Mesenteric fat pad (tissue), 1 donor: ENCODE measurements at regions not wholly inside any gene's neighbourhood (a gene's known extent, or its start where the extent isn't known, plus 50 kb on each side); places are given as distances from the start of the nearest gene placed in this dataset.

ENCODE experiments used
- DNase-seq: peaks from one replicate; pipeline ENCODE4 v3.0.0-alpha.2; 2020; ENCODE audit warnings: low spot score
- donor health status: DM: yes; HTN: yes; CAD: no.

DNA sequence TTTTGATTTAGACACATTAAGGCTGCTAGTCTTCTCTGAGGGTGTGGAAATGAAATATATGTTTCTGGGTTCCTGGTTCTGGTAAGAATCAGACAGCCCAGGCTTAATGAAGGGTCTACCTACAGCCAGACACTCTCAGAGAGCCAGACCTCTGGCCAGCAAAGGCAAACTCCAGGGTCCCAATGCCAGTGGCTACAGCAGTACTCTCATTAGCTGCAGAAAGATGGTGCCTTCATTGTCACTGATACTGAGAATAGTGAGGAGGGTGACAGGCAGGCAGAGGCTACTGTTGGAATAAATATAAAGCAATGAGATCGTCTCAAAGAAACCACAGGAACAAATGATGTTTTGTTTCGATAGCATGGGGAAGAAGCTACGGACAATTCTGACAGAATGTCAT, 437.6 kb downstream of the GPM6A start:
- DNase-seq: no peak

DNA sequence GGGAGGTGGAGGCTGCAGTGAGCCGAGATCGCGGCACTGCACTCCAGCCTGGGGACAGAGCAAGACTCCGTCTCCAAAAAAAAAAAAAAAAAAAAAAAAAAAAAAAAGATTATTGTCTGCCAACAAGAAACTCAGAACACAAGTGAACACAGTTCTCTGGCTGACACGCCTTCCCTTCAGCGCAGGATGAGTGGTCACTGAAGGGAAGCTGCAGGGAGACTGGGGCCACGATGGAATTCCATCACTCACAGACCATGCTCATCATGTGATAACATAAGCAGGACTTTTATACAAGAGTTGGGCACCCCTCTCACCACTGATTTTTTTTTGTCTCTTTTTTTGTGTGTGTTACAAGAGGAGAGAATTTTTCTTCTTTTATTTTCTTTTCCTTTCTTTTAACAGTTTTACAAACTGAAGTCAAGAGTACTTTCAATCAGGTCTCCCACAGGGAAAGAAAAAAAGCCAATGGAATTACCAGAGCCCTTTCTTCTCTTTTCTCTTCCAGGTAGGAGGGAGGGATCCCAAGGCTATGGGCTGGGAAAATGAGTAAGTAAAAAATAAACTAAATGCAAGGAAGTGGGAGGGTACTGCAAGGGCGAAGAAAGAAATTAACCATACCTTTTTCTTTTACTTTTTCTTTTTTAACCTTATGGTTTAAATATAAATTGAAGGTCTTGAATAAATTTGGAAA, 435.6 kb downstream of the GPM6A start:
- no peak for DNase-seq

DNA sequence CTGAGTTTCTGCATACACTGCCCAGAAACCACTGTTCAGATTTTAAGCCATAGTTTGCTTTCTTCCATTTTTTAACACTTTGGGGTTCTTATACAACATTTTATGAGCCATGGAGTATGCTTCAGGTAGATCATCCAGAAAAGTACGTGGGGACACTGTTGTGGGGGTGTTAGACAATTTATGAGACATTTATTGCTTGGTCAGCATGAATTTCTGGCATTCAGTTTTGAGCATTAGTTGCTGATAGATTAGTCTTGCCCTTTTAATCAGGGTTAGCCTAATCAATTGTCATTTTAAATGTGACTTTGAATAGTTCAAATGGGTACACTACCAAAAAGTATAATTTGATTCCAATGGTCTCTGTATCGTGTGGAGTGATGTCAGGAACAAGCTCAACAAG, 434.9 kb downstream of the GPM6A start:
- no peak for DNase-seq

GRCh38 chr4:175378372-175378771, 433.7 kb downstream of the GPM6A start:
- DNase-seq: no peak

GRCh38 chr4:175380841-175381240, 431.2 kb downstream of the GPM6A start:
- no peak for DNase-seq

DNA sequence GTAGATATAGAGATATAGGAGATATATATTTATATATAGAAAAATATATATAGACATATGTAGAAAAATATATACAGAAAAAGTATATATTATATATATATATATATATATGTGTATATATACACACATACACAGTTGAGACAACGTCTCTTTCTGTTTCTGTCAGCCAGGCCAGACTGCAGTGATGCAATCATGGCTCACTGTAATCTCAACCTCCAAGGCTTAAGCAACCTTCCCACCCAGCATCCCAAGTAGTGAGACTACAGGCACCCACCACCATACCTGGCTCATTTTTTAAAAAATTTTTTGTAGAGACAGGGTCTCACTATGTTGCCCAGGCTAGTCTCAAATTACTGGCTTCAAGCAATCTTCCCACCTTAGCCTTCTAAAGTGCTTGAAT, 426.3 kb downstream of the GPM6A start:
- no peak for DNase-seq

DNA sequence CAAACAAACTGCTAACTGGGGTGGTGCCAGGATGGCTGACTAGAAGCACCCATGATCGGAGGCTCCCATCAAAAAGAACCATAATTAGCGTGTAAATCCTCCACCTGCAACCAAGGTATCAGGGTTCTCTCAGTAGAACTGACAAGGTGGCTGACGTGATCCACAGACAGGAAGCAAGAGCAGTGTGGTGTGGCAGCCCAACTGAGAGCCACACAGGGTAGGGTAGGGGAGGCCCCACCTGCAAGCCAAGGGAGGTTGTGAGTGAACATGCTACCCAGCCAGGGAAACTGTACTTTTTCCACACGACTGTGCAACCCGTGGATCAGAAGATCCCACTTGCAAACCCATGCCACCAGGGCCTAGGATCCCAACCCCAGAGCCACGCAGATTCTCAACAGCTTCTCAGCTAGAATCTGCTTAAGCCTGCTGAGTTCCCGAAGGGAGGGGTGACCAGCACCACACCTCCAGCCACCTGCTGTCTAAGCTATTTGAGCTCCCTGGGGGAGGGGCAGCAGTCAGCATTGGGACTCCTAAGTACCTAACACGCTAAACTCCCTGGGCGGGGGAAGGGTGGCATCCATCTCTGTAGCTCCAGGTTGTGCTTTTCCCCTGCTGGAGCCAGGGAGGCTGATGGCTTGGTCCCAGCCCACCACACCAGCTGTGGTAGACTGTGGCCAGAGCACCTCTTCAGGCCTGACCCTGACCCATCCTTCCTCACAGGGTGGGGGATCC, 425.1 kb downstream of the GPM6A start:
- no peak for DNase-seq

GRCh38 chr4:175394208-175394607, 417.9 kb downstream of the GPM6A start:
- no peak for DNase-seq

- no peak for DNase-seq
Measured at GRCh38 chr4:175405961-175406360, 406.1 kb downstream of the GPM6A start.

DNA sequence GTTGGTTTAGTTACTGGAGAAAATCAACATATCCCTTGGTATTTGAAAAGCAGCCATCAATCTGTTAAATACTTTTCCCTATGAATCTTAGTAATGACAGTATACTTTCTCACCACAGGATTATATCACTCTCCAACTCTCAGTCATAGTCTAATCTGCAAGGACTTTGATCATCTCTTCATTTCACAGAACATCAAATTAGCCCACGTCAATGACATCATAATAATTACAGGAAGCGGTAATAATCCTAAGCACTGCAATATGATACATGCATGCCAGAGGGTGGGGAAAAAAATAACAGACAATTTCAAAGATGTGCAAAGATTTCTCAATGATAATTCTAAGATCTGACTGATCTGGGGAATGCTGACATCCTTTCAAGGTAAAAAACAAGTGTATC, 404.1 kb downstream of the GPM6A start:
- DNase-seq: no peak

DNA sequence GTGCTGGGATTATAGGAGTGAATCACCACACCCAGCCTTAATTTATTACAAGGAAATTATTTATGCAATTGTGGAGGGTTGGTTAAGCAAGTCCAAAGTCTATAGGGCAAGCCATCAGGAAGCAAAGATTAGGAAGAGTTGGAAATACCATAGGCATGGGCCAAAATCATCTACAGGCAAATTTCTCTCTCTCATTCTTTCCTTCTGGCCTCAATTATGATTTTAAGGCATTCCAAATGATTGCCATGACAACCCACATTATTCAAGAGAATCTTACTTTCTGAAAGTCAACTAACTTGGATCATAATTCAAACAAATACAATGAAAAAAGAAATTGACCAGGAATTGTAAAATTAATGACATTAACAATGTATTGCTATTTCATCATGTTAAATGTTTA, 400.8 kb downstream of the GPM6A start:
- DNase-seq: no peak

GRCh38 chr4:175412161-175412560, 399.9 kb downstream of the GPM6A start:
- no peak for DNase-seq

GRCh38 chr4:175412746-175413145, 399.3 kb downstream of the GPM6A start:
- DNase-seq: no peak

DNA sequence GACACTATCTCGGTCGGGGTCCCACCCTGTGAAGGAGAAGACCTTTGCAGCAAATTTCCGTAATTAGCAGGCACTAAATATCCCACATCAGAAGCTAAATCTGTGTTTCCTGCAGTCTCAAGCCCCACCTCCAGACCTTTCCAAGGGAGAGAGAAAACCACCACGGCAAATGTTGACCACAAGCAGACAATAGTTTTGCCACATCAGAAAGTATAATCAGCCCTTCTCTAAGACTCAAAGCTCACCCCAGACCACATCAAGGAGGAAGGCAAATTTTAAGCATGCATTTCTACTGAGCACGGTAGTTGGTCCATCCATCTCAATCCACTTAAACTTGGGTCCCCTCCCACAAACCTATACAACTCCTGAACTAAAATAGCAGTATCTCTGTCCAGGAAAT, 398.5 kb downstream of the GPM6A start:
- no peak for DNase-seq

GRCh38 chr4:175414602-175415001, 397.5 kb downstream of the GPM6A start:
- DNase-seq: no peak

GRCh38 chr4:175418516-175418915, 393.5 kb downstream of the GPM6A start:
- no peak for DNase-seq

DNA sequence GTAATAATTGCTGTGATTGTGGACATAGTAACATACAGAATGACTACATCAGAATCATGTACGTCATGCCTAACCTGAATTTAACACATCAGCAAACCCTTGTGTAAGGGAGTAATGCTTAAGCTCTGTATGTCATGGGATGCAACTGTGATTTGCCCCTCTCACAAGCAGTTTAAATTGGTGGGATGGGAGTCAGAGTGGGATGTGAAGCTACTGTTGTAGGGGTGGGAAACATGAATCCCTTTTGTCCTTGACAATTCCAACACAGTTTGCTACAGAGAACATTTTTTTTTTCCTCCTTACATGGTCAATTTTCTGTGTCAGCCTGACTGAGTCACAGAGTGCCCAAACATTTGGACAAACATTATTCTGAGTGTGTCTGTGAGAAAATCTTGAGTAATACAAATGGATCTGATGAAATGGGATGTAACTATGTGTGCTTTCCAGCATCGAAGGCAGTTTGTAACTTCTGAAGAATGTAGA, 392.8 kb downstream of the GPM6A start:
- DNase-seq: no peak

DNA sequence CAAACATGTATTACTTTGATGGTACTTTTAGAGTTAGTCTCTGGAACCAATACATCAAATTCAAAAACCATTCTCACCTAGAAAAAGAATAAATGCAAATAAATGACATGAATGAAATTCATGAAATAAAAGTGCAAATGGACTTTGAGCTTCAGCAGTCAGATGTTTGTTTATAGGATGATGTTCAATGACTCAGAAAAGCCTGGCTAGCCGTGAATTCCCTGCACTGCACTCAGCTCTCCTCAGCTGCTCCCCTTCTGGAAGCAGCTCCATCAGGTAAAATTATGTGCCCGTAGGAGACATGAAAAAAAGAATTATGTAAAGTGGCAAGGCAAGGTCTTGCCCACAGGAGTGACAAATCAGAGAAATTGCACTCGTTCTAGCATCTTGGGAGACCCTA, 390.6 kb downstream of the GPM6A start:
- DNase-seq: no peak

DNA sequence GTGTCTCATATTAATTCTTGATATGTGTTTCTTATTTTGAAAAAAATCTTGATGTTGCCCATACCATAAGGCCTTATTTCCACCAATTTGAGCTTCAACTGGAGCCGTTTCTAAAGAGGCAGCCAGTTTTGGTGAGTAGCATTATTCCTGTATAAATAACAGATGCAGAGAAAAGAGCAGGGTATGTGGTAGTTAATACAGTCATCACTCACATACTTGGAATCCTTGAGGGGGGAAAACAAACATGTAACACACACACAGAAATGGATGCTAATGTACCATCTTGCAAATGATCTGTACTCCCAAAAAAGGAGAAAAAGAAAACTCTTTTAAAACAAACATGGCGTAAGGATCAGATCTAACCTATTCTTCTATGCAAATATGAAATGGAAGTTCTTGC, 389.7 kb downstream of the GPM6A start:
- no peak for DNase-seq

- DNase-seq: no peak
Measured at GRCh38 chr4:175424111-175424510, 388.0 kb downstream of the GPM6A start.

DNA sequence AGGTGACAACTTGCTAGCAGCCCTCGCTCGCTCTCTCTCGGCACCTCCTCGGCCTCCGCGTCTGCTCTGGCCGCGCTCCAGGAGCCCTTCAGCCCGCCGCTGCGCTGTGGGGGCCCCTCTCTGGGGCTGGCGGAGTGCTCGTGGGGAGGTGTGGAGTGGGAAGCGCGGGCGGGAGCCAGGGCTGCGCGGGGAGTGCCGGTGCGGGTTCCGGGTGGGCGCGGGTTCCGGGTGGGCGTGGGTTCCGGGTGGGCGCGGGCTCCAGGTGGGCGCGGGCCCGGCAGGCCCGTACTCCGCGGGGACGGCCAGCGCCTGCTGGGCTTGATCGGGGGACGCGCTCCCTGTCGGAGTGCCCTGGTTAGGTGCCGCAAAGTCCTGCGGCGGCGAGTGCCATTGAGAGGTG, 384.3 kb downstream of the GPM6A start:
- no peak for DNase-seq

GRCh38 chr4:175431694-175432093, 380.4 kb downstream of the GPM6A start:
- DNase-seq: no peak

GRCh38 chr4:175435381-175435783, 376.7 kb downstream of the GPM6A start:
- no peak for DNase-seq
